ENCODE measurements at regions not wholly inside any gene's neighbourhood (a gene's known extent, or its start where the extent isn't known, plus 50 kb on each side); places are given as distances from the start of the nearest gene placed in this dataset.
"Not testable (repeated sequence)": the region's sequence is repeated elsewhere in the genome, so short reads cannot be mapped to it uniquely, and the experiment has no call there.

- DNase-seq = no peak
Observed at GRCh38 chrX:65971151-65971550, 68.7 kb downstream of the VSIG4 start.

- not testable (repeated sequence) for DNase-seq
Observed at GRCh38 chrX:65967159-65967558, 72.7 kb downstream of the VSIG4 start.

GRCh38 chrX:65961714-65962113 is 78.2 kb downstream of the VSIG4 start:
- no peak for DNase-seq

- DNase-seq = no peak
Observed at GRCh38 chrX:65948103-65948502, 91.8 kb downstream of the VSIG4 start.

- no peak for DNase-seq
Observed at GRCh38 chrX:65941775-65942174, 98.1 kb downstream of the VSIG4 start.

- no peak for DNase-seq
Observed at GRCh38 chrX:65933085-65933589, 106.7 kb downstream of the VSIG4 start.

- no peak for DNase-seq
Observed at GRCh38 chrX:65932173-65933084, 107.5 kb downstream of the VSIG4 start.

- DNase-seq = no peak
Observed at GRCh38 chrX:65928522-65928921, 111.4 kb downstream of the VSIG4 start.

GRCh38 chrX:65927386-65927785 is 112.5 kb downstream of the VSIG4 start:
- not testable (repeated sequence) for DNase-seq

- no peak for DNase-seq
Observed at GRCh38 chrX:65926095-65927019, 113.5 kb downstream of the VSIG4 start.

GRCh38 chrX:65925592-65925991 is 114.3 kb downstream of the VSIG4 start:
- no peak for DNase-seq

- DNase-seq = no peak
Observed at GRCh38 chrX:65925005-65925404, 114.9 kb downstream of the VSIG4 start.

- no peak for DNase-seq
Observed at GRCh38 chrX:65921363-65921762, 118.5 kb downstream of the VSIG4 start.

- DNase-seq = no peak
Observed at GRCh38 chrX:65920620-65921019, 119.3 kb downstream of the VSIG4 start.

GRCh38 chrX:65910899-65911298 is 129.0 kb downstream of the VSIG4 start:
- DNase-seq = no peak

GRCh38 chrX:65903750-65904149 is 136.1 kb downstream of the VSIG4 start:
- DNase-seq = no peak

- no peak for DNase-seq
Observed at GRCh38 chrX:65902011-65902410, 137.9 kb downstream of the VSIG4 start.

- DNase-seq = no peak
Observed at GRCh38 chrX:65900850-65901844, 138.7 kb downstream of the VSIG4 start.

GRCh38 chrX:65894133-65894532 is 145.7 kb downstream of the VSIG4 start:
- DNase-seq = no peak

- not testable (repeated sequence) for DNase-seq
Observed at GRCh38 chrX:65891817-65892216, 148.1 kb downstream of the VSIG4 start.

GRCh38 chrX:65888150-65888549 is 151.7 kb downstream of the VSIG4 start:
- not testable (repeated sequence) for DNase-seq

- no peak for DNase-seq
Observed at GRCh38 chrX:65883556-65883955, 156.3 kb downstream of the VSIG4 start.

All from activated T-cell treated with anti-CD3 and anti-CD28 coated beads for 4 hours (primary cell).